ENCODE measurements at regions not wholly inside any gene's neighbourhood (a gene's known extent, or its start where the extent isn't known, plus 50 kb on each side); places are given as distances from the start of the nearest gene placed in this dataset.

DNA sequence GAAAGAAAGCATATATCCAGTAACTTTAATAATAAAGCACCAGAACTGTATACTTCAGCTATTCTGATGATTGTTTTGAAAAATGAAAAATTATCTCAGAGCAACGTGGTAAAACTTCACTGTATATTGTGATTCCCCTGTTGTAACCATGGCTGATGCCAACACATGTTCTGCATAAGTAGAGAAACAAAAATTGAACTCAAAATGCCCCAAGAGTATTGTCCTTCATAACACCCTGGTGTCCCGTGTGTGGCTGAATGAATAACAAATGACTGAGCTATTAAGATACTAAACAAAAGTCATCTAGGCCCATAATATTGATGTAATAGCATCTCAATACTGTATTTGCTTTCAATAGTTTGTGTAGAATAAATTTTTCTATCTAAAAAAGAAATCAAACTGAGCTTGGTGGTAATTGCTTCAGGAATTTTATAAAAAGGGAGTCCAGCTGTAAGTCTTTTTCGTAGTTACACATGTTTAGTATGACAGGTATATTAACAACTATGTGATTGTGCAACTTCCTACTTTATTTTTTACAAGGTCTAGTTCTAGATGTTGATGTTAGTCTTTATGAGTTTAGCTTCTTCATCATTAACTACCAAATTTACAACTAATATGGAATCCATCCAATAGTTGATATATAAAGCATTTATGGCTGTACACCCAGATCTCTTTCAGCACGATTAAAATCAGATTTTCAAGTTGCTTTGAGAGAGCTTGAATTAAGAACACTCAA lies 623.8 kb upstream of the AGTR1 start:
- TF ChIP-seq, protein P1, sequence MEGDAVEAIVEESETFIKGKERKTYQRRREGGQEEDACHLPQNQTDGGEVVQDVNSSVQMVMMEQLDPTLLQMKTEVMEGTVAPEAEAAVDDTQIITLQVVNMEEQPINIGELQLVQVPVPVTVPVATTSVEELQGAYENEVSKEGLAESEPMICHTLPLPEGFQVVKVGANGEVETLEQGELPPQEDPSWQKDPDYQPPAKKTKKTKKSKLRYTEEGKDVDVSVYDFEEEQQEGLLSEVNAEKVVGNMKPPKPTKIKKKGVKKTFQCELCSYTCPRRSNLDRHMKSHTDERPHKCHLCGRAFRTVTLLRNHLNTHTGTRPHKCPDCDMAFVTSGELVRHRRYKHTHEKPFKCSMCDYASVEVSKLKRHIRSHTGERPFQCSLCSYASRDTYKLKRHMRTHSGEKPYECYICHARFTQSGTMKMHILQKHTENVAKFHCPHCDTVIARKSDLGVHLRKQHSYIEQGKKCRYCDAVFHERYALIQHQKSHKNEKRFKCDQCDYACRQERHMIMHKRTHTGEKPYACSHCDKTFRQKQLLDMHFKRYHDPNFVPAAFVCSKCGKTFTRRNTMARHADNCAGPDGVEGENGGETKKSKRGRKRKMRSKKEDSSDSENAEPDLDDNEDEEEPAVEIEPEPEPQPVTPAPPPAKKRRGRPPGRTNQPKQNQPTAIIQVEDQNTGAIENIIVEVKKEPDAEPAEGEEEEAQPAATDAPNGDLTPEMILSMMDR (IDR thresholded peaks at IDR 0.05) = no peak
- no peak for TF ChIP-seq POLR2A (IDR thresholded peaks at IDR 0.05)
